PFSK-1 (cell line): ENCODE measurements at regions not wholly inside any gene's neighbourhood (a gene's known extent, or its start where the extent isn't known, plus 50 kb on each side); places are given as distances from the start of the nearest gene placed in this dataset.

ENCODE experiments used
- FOXP2 ChIP-seq: optimal IDR thresholded peaks from 2 replicates; pipeline ENCODE3; 2011; ENCODE audit warnings: borderline replicate concordance, control low read depth, inconsistent platforms; ENCODE audit not compliant: insufficient read depth; ENCODE audit errors: extremely low read length, extremely low read depth
- POLR2AphosphoS5 ChIP-seq: IDR thresholded peaks from 2 replicates; pipeline ENCODE4 v1.6.1; 2012; ENCODE audit warnings: low read depth, mild to moderate bottlenecking, control low read depth, low read length, moderate library complexity
- SIN3A ChIP-seq: IDR thresholded peaks from 2 replicates; pipeline ENCODE4 v1.6.1; 2012; ENCODE audit warnings: mild to moderate bottlenecking, low read length, moderate library complexity, borderline replicate concordance; ENCODE audit not compliant: insufficient read depth
- TAF1 ChIP-seq: IDR thresholded peaks from 2 replicates; pipeline ENCODE4 v1.6.1; 2012; ENCODE audit warnings: low read length, control low read depth, borderline replicate concordance; ENCODE audit not compliant: insufficient read depth
- TF ChIP-seq, protein P1 (sequence below), 2 experiments: IDR thresholded peaks; 2 replicates each; pipeline versions ENCODE4 v1.6.1 to v1.8.0; 2011 to 2012; ENCODE audit warnings: low read depth in 2 of 2, low read length in 2 of 2, control low read depth in 1 of 2, inconsistent platforms in 1 of 2, mild to moderate bottlenecking in 1 of 2, moderate library complexity in 1 of 2; ENCODE audit not compliant: insufficient read depth in 1 of 2

DNA sequence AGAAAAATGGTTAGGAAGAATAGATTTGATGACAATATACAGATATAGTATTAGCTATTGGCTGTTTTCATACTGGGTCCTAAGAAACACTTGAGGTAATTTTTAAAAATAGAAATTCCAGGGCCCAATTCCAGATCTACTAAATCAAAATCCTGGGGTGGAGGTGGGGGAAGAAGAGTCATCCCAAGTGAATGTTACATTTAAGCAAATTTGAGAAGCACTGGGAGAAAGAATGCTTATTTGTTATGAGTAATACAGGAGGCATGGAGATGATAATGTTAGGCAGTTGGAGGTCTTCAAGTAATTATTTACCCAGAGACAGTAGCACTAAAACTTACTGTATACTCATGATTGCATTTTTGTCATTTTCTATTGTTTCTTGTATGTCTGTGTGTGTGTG lies 93.0 kb upstream of the DAB2 start:
- TF ChIP-seq, protein P1, sequence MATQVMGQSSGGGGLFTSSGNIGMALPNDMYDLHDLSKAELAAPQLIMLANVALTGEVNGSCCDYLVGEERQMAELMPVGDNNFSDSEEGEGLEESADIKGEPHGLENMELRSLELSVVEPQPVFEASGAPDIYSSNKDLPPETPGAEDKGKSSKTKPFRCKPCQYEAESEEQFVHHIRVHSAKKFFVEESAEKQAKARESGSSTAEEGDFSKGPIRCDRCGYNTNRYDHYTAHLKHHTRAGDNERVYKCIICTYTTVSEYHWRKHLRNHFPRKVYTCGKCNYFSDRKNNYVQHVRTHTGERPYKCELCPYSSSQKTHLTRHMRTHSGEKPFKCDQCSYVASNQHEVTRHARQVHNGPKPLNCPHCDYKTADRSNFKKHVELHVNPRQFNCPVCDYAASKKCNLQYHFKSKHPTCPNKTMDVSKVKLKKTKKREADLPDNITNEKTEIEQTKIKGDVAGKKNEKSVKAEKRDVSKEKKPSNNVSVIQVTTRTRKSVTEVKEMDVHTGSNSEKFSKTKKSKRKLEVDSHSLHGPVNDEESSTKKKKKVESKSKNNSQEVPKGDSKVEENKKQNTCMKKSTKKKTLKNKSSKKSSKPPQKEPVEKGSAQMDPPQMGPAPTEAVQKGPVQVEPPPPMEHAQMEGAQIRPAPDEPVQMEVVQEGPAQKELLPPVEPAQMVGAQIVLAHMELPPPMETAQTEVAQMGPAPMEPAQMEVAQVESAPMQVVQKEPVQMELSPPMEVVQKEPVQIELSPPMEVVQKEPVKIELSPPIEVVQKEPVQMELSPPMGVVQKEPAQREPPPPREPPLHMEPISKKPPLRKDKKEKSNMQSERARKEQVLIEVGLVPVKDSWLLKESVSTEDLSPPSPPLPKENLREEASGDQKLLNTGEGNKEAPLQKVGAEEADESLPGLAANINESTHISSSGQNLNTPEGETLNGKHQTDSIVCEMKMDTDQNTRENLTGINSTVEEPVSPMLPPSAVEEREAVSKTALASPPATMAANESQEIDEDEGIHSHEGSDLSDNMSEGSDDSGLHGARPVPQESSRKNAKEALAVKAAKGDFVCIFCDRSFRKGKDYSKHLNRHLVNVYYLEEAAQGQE (IDR thresholded peaks at IDR 0.05; ENCODE audit: insufficient read depth in 1 of 2, low read depth in 2 of 2, low read length in 2 of 2), result no peak
- TF ChIP-seq FOXP2 (no peak), TAF1 (no peak), POLR2AphosphoS5 (no peak), SIN3A (no peak)

DNA sequence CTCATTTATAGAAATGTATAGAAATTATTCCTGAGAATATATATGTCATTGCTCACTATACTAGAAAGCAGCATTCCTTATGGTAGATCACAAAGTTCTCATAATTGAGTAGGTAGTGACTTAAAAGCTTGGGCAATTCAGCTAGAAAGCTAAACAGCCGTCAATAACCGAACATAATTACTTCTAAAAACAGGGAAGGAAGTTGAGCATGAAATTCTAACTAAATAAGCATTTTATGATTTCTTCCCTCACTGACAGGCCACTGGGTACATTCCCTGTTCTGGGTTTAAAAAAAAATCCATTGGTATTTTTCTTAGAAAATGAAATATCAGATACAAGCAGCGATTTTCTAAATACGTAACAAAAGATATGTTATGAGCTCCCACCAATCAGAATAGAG lies 91.1 kb upstream of the DAB2 start:
- TF ChIP-seq SIN3A, result no peak
- TF ChIP-seq, protein P1 (IDR thresholded peaks at IDR 0.05; ENCODE audit: insufficient read depth in 1 of 2, low read depth in 2 of 2, low read length in 2 of 2), result no peak

DNA sequence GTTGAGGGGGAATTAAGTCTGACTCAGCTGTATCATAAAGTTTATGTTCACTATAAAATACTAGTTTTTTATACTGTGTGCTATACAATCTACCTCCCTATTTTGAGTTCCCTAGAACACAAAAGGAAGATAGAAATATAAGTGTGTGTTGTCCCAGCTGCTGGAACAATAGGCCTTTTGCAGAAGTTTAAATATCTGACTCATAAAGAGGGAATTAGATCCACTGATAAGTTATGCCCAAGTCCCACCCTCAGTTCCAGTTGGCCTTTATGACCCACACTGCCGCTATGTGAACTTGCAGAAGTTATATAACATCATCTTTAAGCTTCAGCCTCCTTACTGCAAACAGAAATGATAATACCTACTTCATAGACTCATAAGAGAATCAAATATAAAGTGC lies 88.5 kb upstream of the DAB2 start:
- TF ChIP-seq FOXP2 (no peak), SIN3A (no peak), TAF1 (no peak), POLR2AphosphoS5 (no peak)
- TF ChIP-seq, protein P1 (IDR thresholded peaks at IDR 0.05; ENCODE audit: insufficient read depth in 1 of 2, low read depth in 2 of 2, low read length in 2 of 2), result no peak

DNA sequence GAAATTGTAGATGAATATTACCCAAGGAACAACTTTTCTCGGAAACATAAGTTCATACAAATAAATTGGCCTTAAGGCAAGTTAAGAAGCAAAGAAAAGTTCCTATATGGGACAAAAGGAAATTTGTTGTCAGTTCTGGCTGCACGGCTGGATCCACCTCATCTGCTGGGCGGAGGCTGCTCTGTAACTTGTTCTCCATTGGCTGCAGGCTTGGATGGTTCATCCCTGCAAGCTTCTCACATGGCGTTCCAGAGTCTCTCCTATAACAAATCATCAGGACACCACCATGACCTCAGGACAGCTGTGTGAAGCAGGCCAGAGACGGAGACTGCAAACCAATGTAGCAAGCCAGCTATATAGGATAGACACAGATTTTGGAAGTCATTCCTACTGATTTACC lies 81.4 kb upstream of the DAB2 start:
- TF ChIP-seq POLR2AphosphoS5 (no peak), TAF1 (no peak), SIN3A (no peak), FOXP2 (no peak)
- TF ChIP-seq, protein P1 (IDR thresholded peaks at IDR 0.05; ENCODE audit: insufficient read depth in 1 of 2, low read depth in 2 of 2, low read length in 2 of 2), result no peak

DNA sequence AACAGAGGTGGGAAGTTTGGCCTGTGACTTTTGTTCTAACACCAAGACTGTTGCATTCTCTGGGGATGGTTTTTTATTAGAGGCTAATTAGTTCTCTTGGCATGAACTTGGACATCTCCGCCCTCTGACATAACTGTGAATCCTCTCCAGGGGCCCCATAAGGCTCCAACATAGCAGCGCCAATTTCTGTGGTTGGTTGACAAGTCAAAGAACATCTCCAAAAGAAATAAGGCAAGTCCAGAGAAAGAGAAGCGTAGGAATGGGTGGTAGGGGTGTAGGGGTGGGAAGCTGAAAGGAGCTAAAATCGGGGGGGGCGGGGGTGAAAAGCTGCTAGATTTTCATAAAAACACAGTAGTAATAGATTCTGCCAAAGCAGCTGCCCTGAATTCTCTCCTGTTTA lies 81.0 kb upstream of the DAB2 start:
- TF ChIP-seq SIN3A (no peak), TAF1 (no peak), FOXP2 (no peak), POLR2AphosphoS5 (no peak)
- TF ChIP-seq, protein P1 (IDR thresholded peaks at IDR 0.05; ENCODE audit: insufficient read depth in 1 of 2, low read depth in 2 of 2, low read length in 2 of 2), result no peak
